Panc1 (cell line): ENCODE measurements at regions not wholly inside any gene's neighbourhood (a gene's known extent, or its start where the extent isn't known, plus 50 kb on each side); places are given as distances from the start of the nearest gene placed in this dataset.

Experiments used
- ATAC-seq: fragments of 200-7000 bp; cut with Tn5 transposase; 2 replicates; pipeline ENCODE4 v1.9.1; 2020; ENCODE audit warnings: mild to moderate bottlenecking, moderate library complexity
- BruUV-seq: library from RNA; stranded (reverse); fragments of 400-500 nt; replicated peaks from 2 replicates; lab custom pipeline; 2021; lab: Mats Ljungman, UMichigan
- CTCF ChIA-PET: fragments of 300-600 bp; sonication (Branson Sonifier 250); formaldehyde crosslinking; loops from one replicate; lab custom pipeline; 2022; ENCODE audit warnings: antibody characterized with exemption; lab: Charles Lee
- POLR2A ChIA-PET: fragments of 300-600 bp; sonication (Branson Sonifier 250); formaldehyde crosslinking; loops from one replicate; lab custom pipeline; 2022; ENCODE audit warnings: antibody characterized with exemption; lab: Charles Lee
- DNase-seq: peaks from one replicate; pipeline ENCODE4 v3.0.0-alpha.2; 2010; ENCODE audit warnings: low read depth, low spot score
- H3K27ac ChIP-seq: 2 replicates; pipeline ENCODE4 v1.5.1; 2011; ENCODE audit warnings: mild to moderate bottlenecking, low read length, inconsistent platforms
- H3K27me3 ChIP-seq: fragments of 200-500 bp; sonication (Bioruptor generic); 2 replicates; pipeline ENCODE4 v1.6.0; 2014; ENCODE audit warnings: low read length, inconsistent platforms; ENCODE audit not compliant: control insufficient read depth, insufficient read depth
- H3K36me3 ChIP-seq: fragments of 200-500 bp; sonication (Bioruptor generic); 2 replicates; pipeline ENCODE4 v1.5.1; 2014; ENCODE audit warnings: inconsistent platforms, mild to moderate bottlenecking, low read length, moderate library complexity; ENCODE audit not compliant: control insufficient read depth, insufficient read depth
- H3K4me1 ChIP-seq: 2 replicates; pipeline ENCODE4 v1.5.1; 2011; ENCODE audit warnings: inconsistent platforms, mild to moderate bottlenecking, low read length, moderate library complexity; ENCODE audit not compliant: control insufficient read depth, insufficient read depth
- H3K4me3 ChIP-seq, 2 experiments: 2 replicates each; pipeline ENCODE4 v1.5.1; 2011 to 2012; ENCODE audit warnings: low read depth in 2 of 2, low read length in 2 of 2, mild to moderate bottlenecking in 2 of 2, inconsistent platforms in 1 of 2, moderate library complexity in 1 of 2
- H3K9me3 ChIP-seq: fragments of 200-500 bp; sonication (Bioruptor generic); 2 replicates; pipeline ENCODE4 v1.5.1; 2014; ENCODE audit warnings: low read depth, mild to moderate bottlenecking, inconsistent platforms, low read length, moderate library complexity; ENCODE audit not compliant: control insufficient read depth, insufficient read depth
- CTCF ChIP-seq: fragments of 450-650 bp; IDR thresholded peaks from 2 replicates; pipeline ENCODE4 v1.5.1; 2017; ENCODE audit warnings: mild to moderate bottlenecking
- POLR2AphosphoS5 ChIP-seq: IDR thresholded peaks from 2 replicates; pipeline ENCODE4 v1.6.1; 2012; ENCODE audit warnings: mild to moderate bottlenecking, low read depth, low read length, moderate library complexity
- REST ChIP-seq, 2 experiments: IDR thresholded peaks; 2 replicates each; pipeline ENCODE4 v1.6.1; 2011 to 2012; ENCODE audit warnings: low read depth in 2 of 2, control low read depth in 1 of 2, low read length in 1 of 2, mild to moderate bottlenecking in 1 of 2, moderate library complexity in 1 of 2; ENCODE audit not compliant: insufficient read depth in 1 of 2
- SIN3A ChIP-seq: IDR thresholded peaks from 2 replicates; pipeline ENCODE4 v1.6.1; 2012; ENCODE audit warnings: low read depth, mild to moderate bottlenecking, low read length, moderate library complexity, borderline replicate concordance; ENCODE audit not compliant: insufficient read depth
- TCF7L2 ChIP-seq: IDR thresholded peaks from 2 replicates; pipeline ENCODE4 v1.6.1; 2011; ENCODE audit warnings: mild to moderate bottlenecking, low read depth, low read length, inconsistent platforms
- in situ Hi-C: cut with HindIII; loops from 2 replicates; pipeline ENCODE4 v1.10.0; 2016; ENCODE audit warnings: low sequenced_read_pairs, low pct_unique_long_range_greater_than_20kb
- intact Hi-C: fragments of 100-400 bp; cut with micrococcal nuclease; formaldehyde crosslinking; loops from one replicate; pipeline ENCODE4 v1.10.0; 2022; ENCODE audit not compliant: unreplicated experiment

GRCh38 chr1:170267317-170267716 is 121.6 kb downstream of the NTMT2 start:
- no peaks in the 10 kb centered on the region for H3K36me3 ChIP-seq
- no TSS peak for BruUV-seq
- intact Hi-C loops (no loop called here), in situ Hi-C loops (no loop called here)
- DNase-seq (no peak), ATAC-seq (no peak)
- no peak overlapping the region for H3K4me3 ChIP-seq
- H3K27ac ChIP-seq = no peak overlapping the region
- POLR2A ChIA-PET = no interaction called here
- TF ChIP-seq TCF7L2 (no peak), POLR2AphosphoS5 (no peak), CTCF (no peak), SIN3A (no peak), REST (IDR thresholded peaks at IDR 0.05; ENCODE audit: insufficient read depth in 1 of 2, low read depth in 2 of 2, low read length in 1 of 2) (no peak)
- no peaks in the 10 kb centered on the region for H3K9me3 ChIP-seq
- CTCF ChIA-PET = no interaction called here
- no peaks in the 10 kb centered on the region for H3K4me1 ChIP-seq
- H3K27me3 ChIP-seq = no peaks in the 10 kb centered on the region

GRCh38 chr1:170271430-170272161 is 125.8 kb downstream of the NTMT2 start:
- DNase-seq (no peak), ATAC-seq (no peak)
- Histone ChIP-seq H3K9me3 (no peaks in the 10 kb centered on the region), H3K4me3 (no peak overlapping the region), H3K4me1 (no peaks in the 10 kb centered on the region), H3K27me3 (no peaks in the 10 kb centered on the region), H3K27ac (no peak overlapping the region), H3K36me3 (no peaks in the 10 kb centered on the region)
- POLR2A ChIA-PET = no interaction called here
- intact Hi-C loops = no loop called here
- no TSS peak for BruUV-seq
- CTCF ChIA-PET = no interaction called here
- no peak for TF ChIP-seq TCF7L2
- no peak for TF ChIP-seq SIN3A
- no peak for TF ChIP-seq CTCF
- no peak for TF ChIP-seq REST (IDR thresholded peaks at IDR 0.05; ENCODE audit: insufficient read depth in 1 of 2, low read depth in 2 of 2, low read length in 1 of 2)
- no peak for TF ChIP-seq POLR2AphosphoS5
- in situ Hi-C loops = no loop called here
